ENCODE measurements at regions not wholly inside any gene's neighbourhood (a gene's known extent, or its start where the extent isn't known, plus 50 kb on each side); places are given as distances from the start of the nearest gene placed in this dataset.

DNA sequence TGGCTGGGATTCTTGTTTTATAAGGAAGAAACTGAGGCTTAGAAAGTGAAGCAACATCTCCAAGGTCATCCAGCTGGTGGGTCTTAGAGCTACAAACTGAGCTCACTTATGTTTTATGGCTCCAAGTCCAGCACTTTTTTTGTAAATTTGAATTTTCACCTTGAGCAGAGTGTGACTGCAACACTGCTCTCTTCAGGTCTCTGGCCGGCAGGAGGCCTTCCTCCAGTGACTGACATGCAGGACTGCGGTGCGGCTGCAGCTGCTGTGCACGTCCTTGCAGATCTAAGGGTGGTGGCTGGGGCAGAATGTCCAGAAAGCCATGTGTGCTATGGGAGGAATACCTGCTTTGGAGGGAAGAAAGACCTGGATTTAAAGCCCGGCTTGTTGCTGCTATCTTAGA lies 284.2 kb upstream of the POU3F1 start:
- Histone ChIP-seq H3K27me3 (ENCODE audit: low read length) (no peaks in the 10 kb centered on the region), H3K36me3 (ENCODE audit: low read length) (no peaks in the 10 kb centered on the region), H3K27ac (ENCODE audit: low read depth, low read length) (no peak overlapping the region), H3K4me2 (ENCODE audit: low read depth, low read length, poor library complexity, severe bottlenecking) (no peak overlapping the region), H3K4me3 (ENCODE audit: insufficient read depth, low read length, poor library complexity, severe bottlenecking) (no peak overlapping the region), H3K9me2 (replicated peaks; ENCODE audit: insufficient read depth, low read length) (no peaks in the 10 kb centered on the region), H3K79me2 (ENCODE audit: insufficient read depth, low read length) (no peaks in the 10 kb centered on the region), H3F3A (ENCODE audit: insufficient read depth) (no peaks in the 10 kb centered on the region), H3K9ac (ENCODE audit: low read length) (no peak overlapping the region), H2AFZ (ENCODE audit: low read depth, low read length, severe bottlenecking) (no peak overlapping the region), H3K9me3 (ENCODE audit: insufficient read depth, low read length) (no peaks in the 10 kb centered on the region), H4K20me1 (ENCODE audit: low read depth, low read length) (no peaks in the 10 kb centered on the region)
- no peak for TF ChIP-seq EZH2phosphoT487 (conservative IDR thresholded peaks at IDR 0.05; ENCODE audit: low read length)
- TF ChIP-seq, protein P1, sequence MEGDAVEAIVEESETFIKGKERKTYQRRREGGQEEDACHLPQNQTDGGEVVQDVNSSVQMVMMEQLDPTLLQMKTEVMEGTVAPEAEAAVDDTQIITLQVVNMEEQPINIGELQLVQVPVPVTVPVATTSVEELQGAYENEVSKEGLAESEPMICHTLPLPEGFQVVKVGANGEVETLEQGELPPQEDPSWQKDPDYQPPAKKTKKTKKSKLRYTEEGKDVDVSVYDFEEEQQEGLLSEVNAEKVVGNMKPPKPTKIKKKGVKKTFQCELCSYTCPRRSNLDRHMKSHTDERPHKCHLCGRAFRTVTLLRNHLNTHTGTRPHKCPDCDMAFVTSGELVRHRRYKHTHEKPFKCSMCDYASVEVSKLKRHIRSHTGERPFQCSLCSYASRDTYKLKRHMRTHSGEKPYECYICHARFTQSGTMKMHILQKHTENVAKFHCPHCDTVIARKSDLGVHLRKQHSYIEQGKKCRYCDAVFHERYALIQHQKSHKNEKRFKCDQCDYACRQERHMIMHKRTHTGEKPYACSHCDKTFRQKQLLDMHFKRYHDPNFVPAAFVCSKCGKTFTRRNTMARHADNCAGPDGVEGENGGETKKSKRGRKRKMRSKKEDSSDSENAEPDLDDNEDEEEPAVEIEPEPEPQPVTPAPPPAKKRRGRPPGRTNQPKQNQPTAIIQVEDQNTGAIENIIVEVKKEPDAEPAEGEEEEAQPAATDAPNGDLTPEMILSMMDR (IDR thresholded peaks at IDR 0.05; ENCODE audit: insufficient read depth, low read length, poor library complexity, severe bottlenecking): no peak

DNA sequence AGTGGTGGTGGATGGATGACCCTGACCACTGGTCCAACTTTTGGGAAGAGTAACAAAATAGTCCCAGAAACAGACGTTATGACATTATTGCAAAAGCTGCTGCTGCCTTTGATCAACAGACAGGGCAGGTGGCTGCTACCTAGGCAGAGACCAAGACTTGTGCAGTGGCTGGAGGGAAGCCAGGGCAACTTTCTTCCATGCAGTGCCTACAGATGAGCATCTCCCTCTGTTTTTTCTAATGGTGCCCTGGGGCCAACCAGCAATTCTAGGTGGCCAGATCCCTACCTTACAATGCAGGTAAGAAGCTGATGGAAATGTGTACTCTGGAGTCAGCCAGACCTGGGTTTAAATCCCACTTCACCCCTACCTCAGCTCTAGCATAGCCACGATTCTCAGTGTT lies 283.1 kb upstream of the POU3F1 start:
- H3K79me2 ChIP-seq (ENCODE audit: insufficient read depth, low read length): no peaks in the 10 kb centered on the region
- no peak overlapping the region for H3K4me3 ChIP-seq (ENCODE audit: insufficient read depth, low read length, poor library complexity, severe bottlenecking)
- H3K9me2 ChIP-seq (replicated peaks; ENCODE audit: insufficient read depth, low read length): no peaks in the 10 kb centered on the region
- no peaks in the 10 kb centered on the region for H3F3A ChIP-seq (ENCODE audit: insufficient read depth)
- H3K4me2 ChIP-seq (ENCODE audit: low read depth, low read length, poor library complexity, severe bottlenecking): no peak overlapping the region
- no peak for TF ChIP-seq EZH2phosphoT487 (conservative IDR thresholded peaks at IDR 0.05; ENCODE audit: low read length)
- TF ChIP-seq, protein P1 (IDR thresholded peaks at IDR 0.05; ENCODE audit: insufficient read depth, low read length, poor library complexity, severe bottlenecking): no peak
- no peaks in the 10 kb centered on the region for H3K27me3 ChIP-seq (ENCODE audit: low read length)
- H3K9me3 ChIP-seq (ENCODE audit: insufficient read depth, low read length): no peaks in the 10 kb centered on the region
- no peak overlapping the region for H3K9ac ChIP-seq (ENCODE audit: low read length)
- no peak overlapping the region for H2AFZ ChIP-seq (ENCODE audit: low read depth, low read length, severe bottlenecking)
- no peaks in the 10 kb centered on the region for H3K36me3 ChIP-seq (ENCODE audit: low read length)
- H4K20me1 ChIP-seq (ENCODE audit: low read depth, low read length): no peaks in the 10 kb centered on the region
- H3K27ac ChIP-seq (ENCODE audit: low read depth, low read length): no peak overlapping the region

DNA sequence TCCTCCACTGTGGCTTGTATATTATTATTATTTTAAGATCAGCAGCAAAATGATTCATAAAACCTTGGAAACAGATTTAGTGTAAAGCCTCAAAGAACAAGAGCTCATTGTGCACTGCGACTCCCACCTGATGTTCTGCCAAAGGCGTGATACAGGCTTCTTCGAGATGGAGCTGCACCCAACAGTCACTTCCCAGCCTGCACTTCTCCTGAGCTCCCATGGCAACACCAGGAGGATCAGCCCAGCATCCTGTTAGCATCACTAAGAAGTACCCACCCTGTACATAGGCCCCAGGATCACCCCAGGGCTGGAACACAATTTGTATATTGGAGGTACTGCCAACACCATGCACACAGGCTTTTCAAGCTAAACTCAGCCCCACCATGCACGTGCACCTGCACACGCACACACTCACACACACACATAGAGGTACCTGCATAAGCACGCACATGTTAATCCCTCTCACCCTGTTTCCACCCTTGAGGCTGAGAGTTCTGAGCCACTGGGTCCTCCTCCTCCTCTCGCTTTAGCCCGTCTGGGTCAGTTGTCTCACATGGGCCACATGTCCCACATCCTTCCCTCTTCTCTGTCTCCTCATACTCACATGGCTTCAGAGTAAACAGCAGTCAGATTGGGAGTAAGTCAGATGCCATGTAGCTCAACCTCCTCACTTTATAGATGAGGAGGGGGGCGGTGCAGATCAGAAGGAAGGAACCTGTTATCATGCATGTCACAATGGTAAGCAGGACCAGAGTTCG lies 281.9 kb upstream of the POU3F1 start:
- H3K79me2 ChIP-seq (ENCODE audit: insufficient read depth, low read length): no peaks in the 10 kb centered on the region
- no peaks in the 10 kb centered on the region for H3K9me2 ChIP-seq (replicated peaks; ENCODE audit: insufficient read depth, low read length)
- H3K4me3 ChIP-seq (ENCODE audit: insufficient read depth, low read length, poor library complexity, severe bottlenecking): no peak overlapping the region
- no peaks in the 10 kb centered on the region for H3K27me3 ChIP-seq (ENCODE audit: low read length)
- H2AFZ ChIP-seq (ENCODE audit: low read depth, low read length, severe bottlenecking): no peak overlapping the region
- no peaks in the 10 kb centered on the region for H3K36me3 ChIP-seq (ENCODE audit: low read length)
- no peak overlapping the region for H3K9ac ChIP-seq (ENCODE audit: low read length)
- no peaks in the 10 kb centered on the region for H4K20me1 ChIP-seq (ENCODE audit: low read depth, low read length)
- no peak overlapping the region for H3K4me2 ChIP-seq (ENCODE audit: low read depth, low read length, poor library complexity, severe bottlenecking)
- no peaks in the 10 kb centered on the region for H3K9me3 ChIP-seq (ENCODE audit: insufficient read depth, low read length)
- H3K27ac ChIP-seq (ENCODE audit: low read depth, low read length): no peak overlapping the region
- no peaks in the 10 kb centered on the region for H3F3A ChIP-seq (ENCODE audit: insufficient read depth)
- TF ChIP-seq, protein P1 (IDR thresholded peaks at IDR 0.05; ENCODE audit: insufficient read depth, low read length, poor library complexity, severe bottlenecking): no peak
- no peak for TF ChIP-seq EZH2phosphoT487 (conservative IDR thresholded peaks at IDR 0.05; ENCODE audit: low read length)
